Stimulated activated CD4-positive, alpha-beta T cell treated with anti-CD3 and anti-CD28 coated beads, Interleukin-1b, Interleukin-23, amount 100 ng/mL, for 1 hour (primary cell): ENCODE measurements at regions not wholly inside any gene's neighbourhood (a gene's known extent, or its start where the extent isn't known, plus 50 kb on each side); places are given as distances from the start of the nearest gene placed in this dataset.

Experiments
- DNase-seq, 2 donors: peaks; one replicate each; pipeline ENCODE4 v3.0.0-alpha.2; 2020; ENCODE audit warnings: low read depth in 2 of 2

- no peak for DNase-seq
These were observed 314.9 kb downstream of the EIPR1 start for GRCh38 chr2:3062476-3063260.

- DNase-seq: no peak
These were observed 317.6 kb downstream of the EIPR1 start for GRCh38 chr2:3060049-3060448.

GRCh38 chr2:3059141-3059925, 318.3 kb downstream of the EIPR1 start:
- DNase-seq: no peak

- DNase-seq: no peak
These were observed 323.6 kb downstream of the EIPR1 start for GRCh38 chr2:3054066-3054465.

- no peak for DNase-seq
These were observed 326.4 kb downstream of the EIPR1 start for GRCh38 chr2:3051266-3051665.

- DNase-seq: no peak
These were observed 331.3 kb downstream of the EIPR1 start for GRCh38 chr2:3046170-3046865.

- DNase-seq: no peak
These were observed 332.2 kb downstream of the EIPR1 start for GRCh38 chr2:3045318-3045921.

GRCh38 chr2:3044587-3045317, 332.9 kb downstream of the EIPR1 start:
- DNase-seq: no peak

- DNase-seq: no peak
These were observed 333.9 kb downstream of the EIPR1 start for GRCh38 chr2:3043726-3044125.

- DNase-seq: no peak
These were observed 334.7 kb downstream of the EIPR1 start for GRCh38 chr2:3042601-3043585.

- DNase-seq: no peak
These were observed 335.6 kb downstream of the EIPR1 start for GRCh38 chr2:3041841-3042600.

- no peak for DNase-seq
These were observed 336.4 kb downstream of the EIPR1 start for GRCh38 chr2:3041246-3041645.

- no peak for DNase-seq
These were observed 337.0 kb downstream of the EIPR1 start for GRCh38 chr2:3040496-3041140.

GRCh38 chr2:3040066-3040428, 337.6 kb downstream of the EIPR1 start:
- DNase-seq: no peak

- no peak for DNase-seq
These were observed 338.2 kb downstream of the EIPR1 start for GRCh38 chr2:3039188-3040065.

GRCh38 chr2:3038636-3039035, 339.0 kb downstream of the EIPR1 start:
- no peak for DNase-seq

GRCh38 chr2:3037196-3038194, 340.1 kb downstream of the EIPR1 start:
- DNase-seq: no peak
